Heart left ventricle (tissue), 16 donors: ENCODE measurements at regions not wholly inside any gene's neighbourhood (a gene's known extent, or its start where the extent isn't known, plus 50 kb on each side); places are given as distances from the start of the nearest gene placed in this dataset.

Experiments used
- ATAC-seq, 4 donors: fragments of 200-7000 bp; cut with Tn5 transposase; one replicate each; pipeline ENCODE4 v1.9.1; 2020 to 2022; ENCODE audit warnings: moderate library complexity in 4 of 4, mild to moderate bottlenecking in 3 of 4, moderate number of reproducible peaks in 1 of 4
- DNase-seq, 5 donors: peaks; one replicate each; pipeline ENCODE4 v3.0.0-alpha.2; 2020
- H3K27ac ChIP-seq, 12 donors: fragments of 200-600 bp; sonication (generic) in 4 of 12; one replicate each; pipeline versions ENCODE4 v1.5.0 to v1.8.0; 2016 to 2022; ENCODE audit warnings: mild to moderate bottlenecking in 2 of 12
- H3K27me3 ChIP-seq, 9 donors: fragments of 200-600 bp; sonication (generic) in 2 of 9; one replicate each; pipeline versions ENCODE4 v1.5.1 to v1.8.0; 2016 to 2022; ENCODE audit warnings: mild to moderate bottlenecking in 3 of 9
- H3K36me3 ChIP-seq, 9 donors: fragments of 200-600 bp; sonication (generic) in 2 of 9; one replicate each; pipeline versions ENCODE4 v1.5.0 to v1.8.0; 2018 to 2022; ENCODE audit warnings: mild to moderate bottlenecking in 2 of 9
- H3K4me1 ChIP-seq, 12 donors: fragments of 200-600 bp; sonication (generic) in 4 of 12; one replicate each; pipeline versions ENCODE4 v1.5.0 to v1.8.0; 2016 to 2022; ENCODE audit warnings: mild to moderate bottlenecking in 3 of 12
- H3K4me3 ChIP-seq, 12 donors: fragments of 200-600 bp; sonication (generic) in 4 of 12; one replicate each; pipeline versions ENCODE4 v1.5.0 to v1.8.0; 2017 to 2022; ENCODE audit warnings: mild to moderate bottlenecking in 9 of 12, moderate library complexity in 4 of 12
- H3K9me3 ChIP-seq, 12 donors: fragments of 200-600 bp; sonication (generic) in 4 of 12; one replicate each; pipeline versions ENCODE4 v1.5.0 to v1.8.0; 2016 to 2022; ENCODE audit warnings: mild to moderate bottlenecking in 1 of 12
- POLR2A ChIP-seq, 2 donors: fragments of 450-650 bp; IDR thresholded peaks; one replicate each; pipeline ENCODE4 v1.6.1; 2017; ENCODE audit warnings: antibody characterized with exemption in 2 of 2, mild to moderate bottlenecking in 2 of 2, moderate library complexity in 2 of 2
- WGBS, 4 donors: extraction: QIAGEN DNeasy Blood & Tissue Kit in 2 of 4; methylation state at CpG; one replicate each; pipeline versions ENCODE4 v1.1.5 to v1.1.7; 2013 to 2018; 5-methylcytosine and 5-hydroxymethylcytosine counted together
- intact Hi-C, 10 donors: fragments of 100-400 bp; cut with DNase I; formaldehyde crosslinking; loops; one replicate each; pipeline versions ENCODE4 v1.11.1 to v1.14.2; 2022
- TF ChIP-seq, protein P1 (sequence below), 12 donors: fragments of 200-600 bp; sonication (generic) in 4 of 12; IDR thresholded peaks; one replicate each; pipeline versions ENCODE4 v1.5.0 to v1.8.0; 2018 to 2022; ENCODE audit warnings: antibody characterized with exemption in 12 of 12, mild to moderate bottlenecking in 5 of 12
- donor health status: ischemic (EF 13 %, LVEDD 7.1; RV severe dilation, severe dysfunction).
- donor health status: healthy with polysubstance abuse.
- donor health status: DM: no; HTN: yes; CAD: no.
- donor health status: DM: no; HTN: no; CAD: no.
- donor health status: ischemic (EF 25% LVEDD 6.9; RV normal size, moderate dysfunction).
- donor health status: ischemic (EF 25% LVEDD 5.7; RV mildly dilated, moderate dysfunction).
- donor health status: healthy.
- donor health status: DM: yes; HTN: yes; CAD: no.
- donor health status: ischemic (EF 35%, LVEDD 5.7; RV mildly dilated, moderate dysfunction).
- donor health status: nonischemic (EF 11% LVEDD 7.7; RV severe dilation, severe dysfunction).
- donor health status: DM: yes; HTN: yes; CAD: no.
- donor health status: PGD.
- donor health status: ischemic (EF 29% LVEDD 5.4; RV normal size, mild dysfunction).
- donor health status: nonischemic (EF 23%, LVEDD 6.1; RV moderate dilation, normal function).

DNA sequence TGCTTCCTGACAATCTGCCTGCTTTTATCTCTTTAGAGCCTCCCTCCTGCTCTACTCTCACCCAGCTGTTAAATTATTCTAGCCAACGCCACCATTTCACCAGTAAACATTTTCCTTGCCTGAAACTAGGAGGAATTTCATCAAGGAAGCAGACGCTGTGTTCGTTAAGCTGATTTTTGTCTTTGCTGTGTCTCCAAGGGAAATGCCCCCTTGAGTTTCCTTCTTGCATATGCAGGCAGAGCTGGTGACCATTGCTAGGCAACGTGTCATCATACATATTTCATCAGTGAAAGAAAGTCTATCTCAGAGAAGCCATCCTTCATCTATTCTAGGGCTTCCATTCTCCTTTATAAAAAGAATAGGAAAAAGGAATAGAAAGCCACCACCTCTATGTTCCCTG, 87.0 kb upstream of the ST8SIA2 start:
- WGBS, 4 donors, result 21 to 35% (median 27%) methylated on average over 4 of the region's 4 CpGs
- intact Hi-C loops, result no loop called here

GRCh38 chr15:92315144-92315543, 78.5 kb upstream of the ST8SIA2 start:
- WGBS, 4 donors, result 41 to 55% (median 46%) methylated on average over 4 of the region's 4 CpGs
- ATAC-seq, result peak in 3 of 4 donors; percentile 50 to 60 (median 58)
- peak overlapping the region in 5 of 12 donors; percentile 20 to 71 (median 24) for H3K27ac ChIP-seq

More for the DNA sequence above, 87.0 kb upstream of the ST8SIA2 start:
- H3K4me3 ChIP-seq, result no peak overlapping the region
- H3K27ac ChIP-seq, result no peak overlapping the region
- peaks cover 0 to 10% (median 0%) of the 10 kb centered on the region in 9 donors for H3K27me3 ChIP-seq
- peaks cover 0 to 3% (median 0%) of the 10 kb centered on the region in 12 donors for H3K9me3 ChIP-seq
- H3K4me1 ChIP-seq, result peaks cover 0 to 8% (median 0%) of the 10 kb centered on the region in 12 donors
- TF ChIP-seq POLR2A (IDR thresholded peaks at IDR 0.05), result no peak
- TF ChIP-seq, protein P1, sequence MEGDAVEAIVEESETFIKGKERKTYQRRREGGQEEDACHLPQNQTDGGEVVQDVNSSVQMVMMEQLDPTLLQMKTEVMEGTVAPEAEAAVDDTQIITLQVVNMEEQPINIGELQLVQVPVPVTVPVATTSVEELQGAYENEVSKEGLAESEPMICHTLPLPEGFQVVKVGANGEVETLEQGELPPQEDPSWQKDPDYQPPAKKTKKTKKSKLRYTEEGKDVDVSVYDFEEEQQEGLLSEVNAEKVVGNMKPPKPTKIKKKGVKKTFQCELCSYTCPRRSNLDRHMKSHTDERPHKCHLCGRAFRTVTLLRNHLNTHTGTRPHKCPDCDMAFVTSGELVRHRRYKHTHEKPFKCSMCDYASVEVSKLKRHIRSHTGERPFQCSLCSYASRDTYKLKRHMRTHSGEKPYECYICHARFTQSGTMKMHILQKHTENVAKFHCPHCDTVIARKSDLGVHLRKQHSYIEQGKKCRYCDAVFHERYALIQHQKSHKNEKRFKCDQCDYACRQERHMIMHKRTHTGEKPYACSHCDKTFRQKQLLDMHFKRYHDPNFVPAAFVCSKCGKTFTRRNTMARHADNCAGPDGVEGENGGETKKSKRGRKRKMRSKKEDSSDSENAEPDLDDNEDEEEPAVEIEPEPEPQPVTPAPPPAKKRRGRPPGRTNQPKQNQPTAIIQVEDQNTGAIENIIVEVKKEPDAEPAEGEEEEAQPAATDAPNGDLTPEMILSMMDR (IDR thresholded peaks at IDR 0.05), result peak in 6 of 12 donors; percentile 8 to 44 (median 18)
- ATAC-seq (peak in 1 of 4 donors; percentile 53), DNase-seq (no peak)
- no peaks in the 10 kb centered on the region for H3K36me3 ChIP-seq

DNA sequence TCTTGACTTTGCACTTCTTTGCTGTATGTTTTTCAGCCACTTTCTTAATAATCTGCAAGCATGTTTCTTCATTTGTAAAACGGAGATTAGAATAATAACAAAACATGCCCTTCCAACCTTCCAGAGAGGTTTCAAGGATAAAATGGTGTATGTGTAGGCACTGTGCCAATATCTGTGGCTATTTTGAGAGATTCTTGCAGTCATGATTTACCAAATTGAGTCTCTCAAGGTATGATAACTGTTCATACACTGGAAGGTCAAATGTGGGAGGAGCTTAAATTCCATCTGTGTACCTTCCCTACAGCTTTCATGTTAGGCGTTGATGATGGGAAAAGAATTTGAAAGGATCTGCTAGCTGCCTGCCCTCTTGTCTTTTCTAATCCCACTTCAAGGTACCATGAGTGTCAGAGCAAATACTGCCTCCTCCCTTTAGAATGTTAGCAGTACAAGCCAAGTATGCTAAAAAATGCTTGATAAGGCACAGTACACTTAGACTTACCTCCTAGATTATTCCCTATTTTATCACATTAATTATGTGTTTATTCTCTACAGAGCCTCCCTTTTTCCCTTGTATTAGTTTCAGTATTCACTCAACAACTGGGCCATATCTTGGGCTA, 78.0 kb upstream of the ST8SIA2 start:
- WGBS, 4 donors, result 7 to 26% (median 15%) methylated on average over 2 of the region's 2 CpGs
- H3K27ac ChIP-seq, result peak overlapping the region in 5 of 12 donors; percentile 20 to 71 (median 24)

More at GRCh38 chr15:92315144-92315543, 78.5 kb upstream of the ST8SIA2 start:
- H3K9me3 ChIP-seq, result no peaks in the 10 kb centered on the region
- H3K27me3 ChIP-seq, result peaks cover 0 to 2% (median 0%) of the 10 kb centered on the region in 9 donors
- intact Hi-C loops, result no loop called here
- H3K36me3 ChIP-seq, result no peaks in the 10 kb centered on the region
- peaks cover 0 to 20% (median 4%) of the 10 kb centered on the region in 12 donors for H3K4me1 ChIP-seq
- TF ChIP-seq POLR2A (IDR thresholded peaks at IDR 0.05), result no peak
- TF ChIP-seq, protein P1 (IDR thresholded peaks at IDR 0.05), result no peak
- no peak overlapping the region for H3K4me3 ChIP-seq
- no peak for DNase-seq

More for the DNA sequence above, 78.0 kb upstream of the ST8SIA2 start:
- H3K27me3 ChIP-seq, result peaks cover 0 to 2% (median 0%) of the 10 kb centered on the region in 9 donors
- intact Hi-C loops, result no loop called here
- H3K9me3 ChIP-seq, result no peaks in the 10 kb centered on the region
- TF ChIP-seq POLR2A (IDR thresholded peaks at IDR 0.05), result no peak
- TF ChIP-seq, protein P1 (IDR thresholded peaks at IDR 0.05), result peak in 2 of 12 donors; percentile 7 to 8
- ATAC-seq (peak in 1 of 4 donors; percentile 43), DNase-seq (no peak)
- no peak overlapping the region for H3K4me3 ChIP-seq
- H3K4me1 ChIP-seq, result peaks cover 0 to 20% (median 4%) of the 10 kb centered on the region in 12 donors
- H3K36me3 ChIP-seq, result no peaks in the 10 kb centered on the region
